IPS DF 6.9 (cell line): ENCODE measurements at regions not wholly inside any gene's neighbourhood (a gene's known extent, or its start where the extent isn't known, plus 50 kb on each side); places are given as distances from the start of the nearest gene placed in this dataset.

Experiments
- DNase-seq: peaks from one replicate; pipeline ENCODE4 v3.0.0-alpha.2; 2013; ENCODE audit warnings: low read depth, low spot score
- H3K27ac ChIP-seq: one replicate; pipeline ENCODE4 v1.5.1; 2013; ENCODE audit warnings: low read length, control low read depth
- H3K27me3 ChIP-seq: 2 replicates; pipeline ENCODE4 v1.6.1; 2013; ENCODE audit warnings: mild to moderate bottlenecking, low read length; ENCODE audit not compliant: control insufficient read depth, insufficient read depth
- H3K36me3 ChIP-seq: 2 replicates; pipeline ENCODE4 v1.6.1; 2013; ENCODE audit warnings: low read length; ENCODE audit not compliant: control insufficient read depth, insufficient read depth
- H3K4me1 ChIP-seq: 2 replicates; pipeline ENCODE4 v1.6.1; 2013; ENCODE audit warnings: low read length; ENCODE audit not compliant: control insufficient read depth, insufficient read depth
- H3K4me3 ChIP-seq: 2 replicates; pipeline ENCODE4 v1.5.1; 2013; ENCODE audit warnings: mild to moderate bottlenecking, low read length
- H3K9me3 ChIP-seq: 2 replicates; pipeline ENCODE4 v1.6.1; 2013; ENCODE audit warnings: low read length, inconsistent platforms; ENCODE audit not compliant: control insufficient read depth, insufficient read depth
- WGBS: extraction: QIAGEN DNeasy Blood & Tissue Kit; methylation state at CpG from one replicate; pipeline ENCODE4 v1.1.7; 2013; ENCODE audit warnings: mixed read lengths, missing lambda C conversion rate; ENCODE audit not compliant: insufficient read length, insufficient coverage; 5-methylcytosine and 5-hydroxymethylcytosine counted together

- no peak overlapping the region for H3K27ac ChIP-seq
- DNase-seq, result no peak
- no CpG with 5 or more reads among the region's 58 CpGs for WGBS
- no peaks in the 10 kb centered on the region for H3K9me3 ChIP-seq
- H3K36me3 ChIP-seq, result no peaks in the 10 kb centered on the region
- H3K4me1 ChIP-seq, result peaks cover 2% of the 10 kb centered on the region; the same call in 1 of the 2 replicates
- H3K27me3 ChIP-seq, result no peaks in the 10 kb centered on the region
- H3K4me3 ChIP-seq, result peak overlapping the region; percentile 76
Measured at GRCh38 chr3:42012935-42013690, 51.2 kb upstream of the ULK4 start.

DNA sequence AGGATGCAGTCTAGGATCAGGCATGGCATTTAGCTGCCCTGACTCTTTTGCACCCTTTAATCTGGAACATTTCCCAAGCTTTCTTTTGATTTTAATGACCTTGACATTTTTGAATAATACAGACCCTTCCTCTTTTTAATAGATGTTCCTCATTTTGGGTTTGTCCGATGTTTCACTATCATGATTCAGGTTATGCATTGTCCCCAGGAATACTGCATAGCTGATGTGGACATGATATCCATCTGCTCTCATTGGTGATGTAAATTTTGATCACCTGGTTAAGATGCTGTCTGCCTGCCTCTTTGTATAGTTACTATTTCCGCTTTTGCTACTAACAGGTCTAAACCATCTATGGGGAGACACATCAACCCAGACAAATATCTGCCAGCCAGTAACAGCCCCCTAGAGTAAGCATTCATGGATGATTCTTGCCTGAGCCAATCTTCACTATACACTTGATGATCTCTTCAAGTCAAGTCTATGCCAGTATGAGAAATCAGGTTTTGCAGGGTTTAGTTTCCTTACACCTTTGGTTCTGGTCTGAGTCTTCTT lies 50.6 kb upstream of the ULK4 start:
- no peak for DNase-seq
- H3K4me3 ChIP-seq, result no peak overlapping the region
- H3K36me3 ChIP-seq, result no peaks in the 10 kb centered on the region
- no peaks in the 10 kb centered on the region for H3K27me3 ChIP-seq
- no peaks in the 10 kb centered on the region for H3K9me3 ChIP-seq
- H3K4me1 ChIP-seq, result peaks cover 2% of the 10 kb centered on the region; the same call in 1 of the 2 replicates
- H3K27ac ChIP-seq, result no peak overlapping the region
- no CpG with 5 or more reads among the region's 2 CpGs for WGBS
